ENCODE measurements at regions not wholly inside any gene's neighbourhood (a gene's known extent, or its start where the extent isn't known, plus 50 kb on each side); places are given as distances from the start of the nearest gene placed in this dataset.
A peak's percentile ranks its signal among the peaks of the same experiment; 100 is the strongest.

DNA sequence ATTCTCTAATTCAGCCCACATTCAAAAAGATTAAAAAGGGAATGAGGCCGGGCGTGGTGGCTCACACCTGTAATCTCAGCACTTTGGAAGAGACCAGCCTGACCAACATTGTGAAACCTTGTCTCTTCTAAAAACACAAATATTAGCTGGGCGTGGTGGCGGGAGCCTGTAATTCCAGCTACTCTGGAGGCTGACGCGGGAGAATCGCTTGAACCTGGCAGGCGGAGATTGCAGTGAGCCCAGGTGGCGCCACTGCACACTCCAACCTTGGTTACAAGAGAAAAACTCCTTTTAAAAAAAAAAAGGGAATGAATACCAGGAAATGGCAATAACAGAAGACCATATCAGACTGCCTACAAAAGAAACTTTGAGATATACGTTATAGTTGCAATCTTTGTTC is 1244.5 kb downstream of the PCDH9 start:
- Mint-ChIP-seq H3K4me3 (ENCODE audit: unreplicated experiment) (no peak overlapping the region), H3K9me3 (ENCODE audit: low read depth) (peaks cover 3% of the 10 kb centered on the region), H3K27me3 (ENCODE audit: low read depth) (no peaks in the 10 kb centered on the region), H3K36me3 (ENCODE audit: low read depth) (no peaks in the 10 kb centered on the region), H3K4me1 (ENCODE audit: low read depth) (no peaks in the 10 kb centered on the region), H3K27ac (ENCODE audit: unreplicated experiment) (no peak overlapping the region)
- TF ChIP-seq, protein P1, sequence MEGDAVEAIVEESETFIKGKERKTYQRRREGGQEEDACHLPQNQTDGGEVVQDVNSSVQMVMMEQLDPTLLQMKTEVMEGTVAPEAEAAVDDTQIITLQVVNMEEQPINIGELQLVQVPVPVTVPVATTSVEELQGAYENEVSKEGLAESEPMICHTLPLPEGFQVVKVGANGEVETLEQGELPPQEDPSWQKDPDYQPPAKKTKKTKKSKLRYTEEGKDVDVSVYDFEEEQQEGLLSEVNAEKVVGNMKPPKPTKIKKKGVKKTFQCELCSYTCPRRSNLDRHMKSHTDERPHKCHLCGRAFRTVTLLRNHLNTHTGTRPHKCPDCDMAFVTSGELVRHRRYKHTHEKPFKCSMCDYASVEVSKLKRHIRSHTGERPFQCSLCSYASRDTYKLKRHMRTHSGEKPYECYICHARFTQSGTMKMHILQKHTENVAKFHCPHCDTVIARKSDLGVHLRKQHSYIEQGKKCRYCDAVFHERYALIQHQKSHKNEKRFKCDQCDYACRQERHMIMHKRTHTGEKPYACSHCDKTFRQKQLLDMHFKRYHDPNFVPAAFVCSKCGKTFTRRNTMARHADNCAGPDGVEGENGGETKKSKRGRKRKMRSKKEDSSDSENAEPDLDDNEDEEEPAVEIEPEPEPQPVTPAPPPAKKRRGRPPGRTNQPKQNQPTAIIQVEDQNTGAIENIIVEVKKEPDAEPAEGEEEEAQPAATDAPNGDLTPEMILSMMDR (IDR thresholded peaks at IDR 0.05): peak; percentile 32
- DNase-seq (ENCODE audit: low spot score): no peak

DNA sequence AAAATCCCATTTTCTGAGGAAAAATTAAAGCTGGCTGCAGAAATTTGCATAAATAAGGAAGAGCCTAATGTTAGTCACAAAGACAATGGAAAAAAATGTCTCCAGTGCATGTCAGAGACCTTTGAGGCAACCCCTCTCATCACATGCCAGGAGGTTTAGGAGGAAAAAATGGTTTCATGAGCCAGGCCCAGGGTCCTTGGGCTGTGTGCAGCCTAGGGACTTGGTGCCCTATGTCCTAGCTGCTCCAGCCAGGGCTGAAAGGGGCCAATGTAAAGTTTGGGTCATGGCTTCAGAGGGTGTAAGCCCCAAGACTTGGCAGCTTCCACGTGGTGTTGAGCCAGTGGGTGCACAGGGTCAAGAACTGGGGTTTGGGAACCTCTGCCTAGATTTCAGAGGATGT is 1252.6 kb downstream of the PCDH9 start:
- Mint-ChIP-seq H3K27ac (ENCODE audit: unreplicated experiment) (no peak overlapping the region), H3K4me3 (ENCODE audit: unreplicated experiment) (no peak overlapping the region), H3K27me3 (ENCODE audit: low read depth) (no peaks in the 10 kb centered on the region), H3K36me3 (ENCODE audit: low read depth) (peaks cover 4% of the 10 kb centered on the region), H3K9me3 (ENCODE audit: low read depth) (peaks cover 10% of the 10 kb centered on the region), H3K4me1 (ENCODE audit: low read depth) (no peaks in the 10 kb centered on the region)
- no peak for DNase-seq (ENCODE audit: low spot score)
- TF ChIP-seq, protein P1 (IDR thresholded peaks at IDR 0.05): no peak

DNA sequence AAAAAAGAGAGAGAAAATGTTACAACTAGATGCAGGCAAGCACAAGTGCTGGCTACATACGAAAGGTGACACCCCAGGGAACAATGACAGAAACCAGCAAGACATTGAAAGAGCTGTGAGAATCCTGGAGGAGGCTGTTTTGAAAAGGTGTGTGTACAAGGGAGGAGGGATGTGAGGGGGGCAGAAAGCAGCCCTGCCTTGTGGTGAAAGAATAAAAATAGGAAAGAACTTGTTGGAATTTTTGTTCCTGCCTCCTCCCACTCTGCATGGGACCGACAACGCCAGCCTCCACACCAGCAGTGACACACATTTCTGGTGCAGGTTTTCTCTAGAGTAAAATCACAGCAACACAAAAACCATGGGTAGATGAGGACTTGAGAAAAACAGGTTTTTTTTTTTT is 1258.6 kb downstream of the PCDH9 start:
- Mint-ChIP-seq H3K4me3 (ENCODE audit: unreplicated experiment) (no peak overlapping the region), H3K27me3 (ENCODE audit: low read depth) (no peaks in the 10 kb centered on the region), H3K36me3 (ENCODE audit: low read depth) (peaks cover 2% of the 10 kb centered on the region), H3K4me1 (ENCODE audit: low read depth) (peaks cover 18% of the 10 kb centered on the region), H3K27ac (ENCODE audit: unreplicated experiment) (peak overlapping the region; percentile 13), H3K9me3 (ENCODE audit: low read depth) (peaks cover 6% of the 10 kb centered on the region)
- TF ChIP-seq, protein P1 (IDR thresholded peaks at IDR 0.05): no peak
- no peak for DNase-seq (ENCODE audit: low spot score)

DNA sequence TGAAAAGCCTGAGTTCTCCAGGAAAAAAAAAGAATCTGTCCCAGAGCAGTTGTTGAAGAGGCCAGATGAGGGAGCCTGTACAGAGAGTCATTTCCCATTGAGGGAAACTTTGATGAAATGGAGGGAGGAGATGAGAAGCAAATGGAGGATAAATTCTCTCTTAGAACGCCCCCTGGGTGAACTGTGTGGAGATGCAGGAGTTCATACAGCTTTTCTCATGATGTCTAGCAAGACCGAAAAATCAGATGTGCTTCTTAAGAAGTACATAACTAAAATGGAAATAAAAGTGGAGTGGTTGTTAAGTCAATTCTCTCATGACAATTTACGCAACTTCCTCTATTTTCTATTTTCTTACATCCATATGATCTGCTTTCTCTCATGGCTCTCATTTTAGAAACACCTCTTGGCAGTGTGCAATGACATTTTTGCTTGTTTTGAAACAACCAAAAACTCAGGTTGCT is 1263.1 kb downstream of the PCDH9 start:
- no peak for DNase-seq (ENCODE audit: low spot score)
- Mint-ChIP-seq H3K4me1 (ENCODE audit: low read depth) (peaks cover 18% of the 10 kb centered on the region), H3K9me3 (ENCODE audit: low read depth) (peaks cover 7% of the 10 kb centered on the region), H3K27ac (ENCODE audit: unreplicated experiment) (no peak overlapping the region), H3K27me3 (ENCODE audit: low read depth) (no peaks in the 10 kb centered on the region), H3K36me3 (ENCODE audit: low read depth) (no peaks in the 10 kb centered on the region), H3K4me3 (ENCODE audit: unreplicated experiment) (no peak overlapping the region)
- TF ChIP-seq, protein P1 (IDR thresholded peaks at IDR 0.05): peak; percentile 72

DNA sequence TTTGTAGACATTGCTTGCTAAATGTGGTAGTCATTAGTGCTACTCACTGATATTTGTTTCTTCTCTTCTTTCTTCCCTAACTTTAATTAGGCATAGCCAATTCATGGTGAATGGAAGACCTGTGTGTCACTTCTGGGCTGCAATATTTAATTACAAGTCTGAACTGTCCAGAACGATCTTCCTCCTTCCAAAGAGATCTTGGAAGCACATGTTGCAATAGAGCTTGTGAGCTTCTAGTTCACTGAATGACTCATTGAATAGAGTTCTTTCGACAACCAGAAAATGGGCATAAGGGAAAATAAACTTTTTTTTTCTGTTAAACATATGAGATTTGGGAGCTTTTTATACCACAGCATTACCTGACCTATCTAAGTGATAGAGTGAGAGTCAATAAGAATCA is 1264.6 kb downstream of the PCDH9 start:
- Mint-ChIP-seq H3K27ac (ENCODE audit: unreplicated experiment) (no peak overlapping the region), H3K9me3 (ENCODE audit: low read depth) (peaks cover 7% of the 10 kb centered on the region), H3K4me1 (ENCODE audit: low read depth) (peaks cover 6% of the 10 kb centered on the region), H3K4me3 (ENCODE audit: unreplicated experiment) (no peak overlapping the region), H3K27me3 (ENCODE audit: low read depth) (no peaks in the 10 kb centered on the region), H3K36me3 (ENCODE audit: low read depth) (no peaks in the 10 kb centered on the region)
- no peak for DNase-seq (ENCODE audit: low spot score)
- TF ChIP-seq, protein P1 (IDR thresholded peaks at IDR 0.05): no peak
